ENCODE measurements at regions not wholly inside any gene's neighbourhood (a gene's known extent, or its start where the extent isn't known, plus 50 kb on each side); places are given as distances from the start of the nearest gene placed in this dataset.

DNA sequence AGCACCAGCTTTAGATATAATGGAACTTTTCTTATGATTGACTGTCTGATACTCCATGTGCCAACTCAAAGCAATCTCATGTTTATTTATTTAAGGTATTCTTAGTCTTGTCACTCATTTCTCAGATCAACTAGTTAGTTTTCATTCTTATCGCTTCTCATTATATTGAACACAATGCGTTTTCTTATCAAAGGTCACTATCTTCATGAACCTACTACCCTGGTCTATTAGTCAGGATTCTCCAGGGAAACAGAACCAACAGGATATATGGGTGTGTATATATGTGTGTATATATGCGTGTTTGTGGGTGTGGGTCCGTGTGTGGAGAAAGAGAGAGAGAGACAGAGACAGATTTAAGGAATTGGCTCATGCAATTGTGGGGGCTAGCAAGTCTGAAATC, 619.9 kb downstream of the ZEB2 start:
- H3K9ac ChIP-seq (ENCODE audit: low read length): no peak overlapping the region

GRCh38 chr2:143893371-143893770, 626.5 kb downstream of the ZEB2 start:
- Histone ChIP-seq H3K9me3 (ENCODE audit: low read length) (no peaks in the 10 kb centered on the region), H3K4me3 (ENCODE audit: low read depth in 1 of 2, low read length in 2 of 2) (no peak overlapping the region), H3K27me3 (ENCODE audit: control insufficient read depth in 1 of 2, insufficient read depth in 2 of 2, low read length in 2 of 2) (no peaks in the 10 kb centered on the region), H3K4me1 (ENCODE audit: insufficient read depth, low read length) (no peaks in the 10 kb centered on the region), H3K36me3 (ENCODE audit: insufficient read depth, low read length) (no peaks in the 10 kb centered on the region), H3K27ac (ENCODE audit: low read depth, low read length) (no peak overlapping the region), H3K9ac (ENCODE audit: low read length) (no peak overlapping the region)

More for the DNA sequence above, 619.9 kb downstream of the ZEB2 start:
- Histone ChIP-seq H3K4me1 (ENCODE audit: insufficient read depth, low read length) (no peaks in the 10 kb centered on the region), H3K36me3 (ENCODE audit: insufficient read depth, low read length) (no peaks in the 10 kb centered on the region), H3K27me3 (ENCODE audit: control insufficient read depth in 1 of 2, insufficient read depth in 2 of 2, low read length in 2 of 2) (no peaks in the 10 kb centered on the region), H3K9me3 (ENCODE audit: low read length) (no peaks in the 10 kb centered on the region), H3K4me3 (ENCODE audit: low read depth in 1 of 2, low read length in 2 of 2) (no peak overlapping the region), H3K27ac (ENCODE audit: low read depth, low read length) (no peak overlapping the region)

GRCh38 chr2:143891879-143892308, 628.0 kb downstream of the ZEB2 start:
- no peaks in the 10 kb centered on the region for H3K4me1 ChIP-seq (ENCODE audit: insufficient read depth, low read length)
- no peak overlapping the region for H3K4me3 ChIP-seq (ENCODE audit: low read depth in 1 of 2, low read length in 2 of 2)

GRCh38 chr2:143890798-143891197, 629.1 kb downstream of the ZEB2 start:
- no peaks in the 10 kb centered on the region for H3K27me3 ChIP-seq (ENCODE audit: control insufficient read depth in 1 of 2, insufficient read depth in 2 of 2, low read length in 2 of 2)
- no peaks in the 10 kb centered on the region for H3K9me3 ChIP-seq (ENCODE audit: low read length)
- H3K27ac ChIP-seq (ENCODE audit: low read depth, low read length): no peak overlapping the region
- H3K36me3 ChIP-seq (ENCODE audit: insufficient read depth, low read length): no peaks in the 10 kb centered on the region
- H3K4me3 ChIP-seq (ENCODE audit: low read depth in 1 of 2, low read length in 2 of 2): no peak overlapping the region
- H3K4me1 ChIP-seq (ENCODE audit: insufficient read depth, low read length): no peaks in the 10 kb centered on the region
- no peak overlapping the region for H3K9ac ChIP-seq (ENCODE audit: low read length)

More at GRCh38 chr2:143891879-143892308, 628.0 kb downstream of the ZEB2 start:
- Histone ChIP-seq H3K27me3 (ENCODE audit: control insufficient read depth in 1 of 2, insufficient read depth in 2 of 2, low read length in 2 of 2) (no peaks in the 10 kb centered on the region), H3K9ac (ENCODE audit: low read length) (no peak overlapping the region), H3K27ac (ENCODE audit: low read depth, low read length) (no peak overlapping the region), H3K36me3 (ENCODE audit: insufficient read depth, low read length) (no peaks in the 10 kb centered on the region), H3K9me3 (ENCODE audit: low read length) (no peaks in the 10 kb centered on the region)

DNA sequence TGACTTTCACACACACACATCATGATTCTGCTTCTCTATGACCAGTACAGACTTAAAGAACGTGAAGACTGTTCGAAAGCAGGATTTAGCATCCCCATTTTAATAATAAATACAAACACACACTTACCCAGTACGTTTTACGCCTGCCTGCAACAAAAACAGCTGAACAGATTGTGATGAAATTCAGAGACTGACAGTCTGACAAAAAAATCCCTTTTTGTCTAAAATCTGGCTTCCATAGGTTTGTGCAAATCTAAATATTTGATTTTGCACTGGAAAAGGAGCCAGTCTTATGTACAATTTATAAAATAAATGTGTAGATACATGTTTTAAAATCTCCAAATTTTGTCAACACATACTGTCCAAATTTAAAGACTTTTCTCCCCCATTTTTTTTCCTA, 630.7 kb downstream of the ZEB2 start:
- H3K27ac ChIP-seq (ENCODE audit: low read depth, low read length): no peak overlapping the region
- H3K4me3 ChIP-seq (ENCODE audit: low read depth in 1 of 2, low read length in 2 of 2): no peak overlapping the region
- no peaks in the 10 kb centered on the region for H3K27me3 ChIP-seq (ENCODE audit: control insufficient read depth in 1 of 2, insufficient read depth in 2 of 2, low read length in 2 of 2)
- H3K9me3 ChIP-seq (ENCODE audit: low read length): no peaks in the 10 kb centered on the region
- no peak overlapping the region for H3K9ac ChIP-seq (ENCODE audit: low read length)
- H3K36me3 ChIP-seq (ENCODE audit: insufficient read depth, low read length): no peaks in the 10 kb centered on the region
- H3K4me1 ChIP-seq (ENCODE audit: insufficient read depth, low read length): no peaks in the 10 kb centered on the region

GRCh38 chr2:143885461-143885860, 634.5 kb downstream of the ZEB2 start:
- Histone ChIP-seq H3K36me3 (ENCODE audit: insufficient read depth, low read length) (no peaks in the 10 kb centered on the region), H3K9ac (ENCODE audit: low read length) (no peak overlapping the region), H3K4me1 (ENCODE audit: insufficient read depth, low read length) (no peaks in the 10 kb centered on the region), H3K4me3 (ENCODE audit: low read depth in 1 of 2, low read length in 2 of 2) (no peak overlapping the region), H3K9me3 (ENCODE audit: low read length) (no peaks in the 10 kb centered on the region), H3K27ac (ENCODE audit: low read depth, low read length) (no peak overlapping the region), H3K27me3 (ENCODE audit: control insufficient read depth in 1 of 2, insufficient read depth in 2 of 2, low read length in 2 of 2) (no peaks in the 10 kb centered on the region)

GRCh38 chr2:143881246-143881645, 638.7 kb downstream of the ZEB2 start:
- Histone ChIP-seq H3K36me3 (ENCODE audit: insufficient read depth, low read length) (no peaks in the 10 kb centered on the region), H3K27ac (ENCODE audit: low read depth, low read length) (no peak overlapping the region), H3K4me3 (ENCODE audit: low read depth in 1 of 2, low read length in 2 of 2) (no peak overlapping the region), H3K9ac (ENCODE audit: low read length) (no peak overlapping the region), H3K4me1 (ENCODE audit: insufficient read depth, low read length) (no peaks in the 10 kb centered on the region), H3K27me3 (ENCODE audit: control insufficient read depth in 1 of 2, insufficient read depth in 2 of 2, low read length in 2 of 2) (no peaks in the 10 kb centered on the region), H3K9me3 (ENCODE audit: low read length) (no peaks in the 10 kb centered on the region)

GRCh38 chr2:143877876-143878530, 641.9 kb downstream of the ZEB2 start:
- Histone ChIP-seq H3K27me3 (ENCODE audit: control insufficient read depth in 1 of 2, insufficient read depth in 2 of 2, low read length in 2 of 2) (no peaks in the 10 kb centered on the region), H3K9ac (ENCODE audit: low read length) (no peak overlapping the region), H3K36me3 (ENCODE audit: insufficient read depth, low read length) (no peaks in the 10 kb centered on the region), H3K27ac (ENCODE audit: low read depth, low read length) (no peak overlapping the region), H3K9me3 (ENCODE audit: low read length) (no peaks in the 10 kb centered on the region), H3K4me3 (ENCODE audit: low read depth in 1 of 2, low read length in 2 of 2) (no peak overlapping the region), H3K4me1 (ENCODE audit: insufficient read depth, low read length) (no peaks in the 10 kb centered on the region)

GRCh38 chr2:143877056-143877455, 642.9 kb downstream of the ZEB2 start:
- Histone ChIP-seq H3K27ac (ENCODE audit: low read depth, low read length) (no peak overlapping the region), H3K4me3 (ENCODE audit: low read depth in 1 of 2, low read length in 2 of 2) (no peak overlapping the region), H3K36me3 (ENCODE audit: insufficient read depth, low read length) (no peaks in the 10 kb centered on the region), H3K9me3 (ENCODE audit: low read length) (no peaks in the 10 kb centered on the region), H3K4me1 (ENCODE audit: insufficient read depth, low read length) (no peaks in the 10 kb centered on the region), H3K27me3 (ENCODE audit: control insufficient read depth in 1 of 2, insufficient read depth in 2 of 2, low read length in 2 of 2) (no peaks in the 10 kb centered on the region), H3K9ac (ENCODE audit: low read length) (no peak overlapping the region)

- Histone ChIP-seq H3K36me3 (ENCODE audit: insufficient read depth, low read length) (no peaks in the 10 kb centered on the region), H3K27me3 (ENCODE audit: control insufficient read depth in 1 of 2, insufficient read depth in 2 of 2, low read length in 2 of 2) (no peaks in the 10 kb centered on the region), H3K9me3 (ENCODE audit: low read length) (no peaks in the 10 kb centered on the region)
These were observed 644.4 kb downstream of the ZEB2 start for GRCh38 chr2:143875295-143876233.

GRCh38 chr2:143873886-143874285, 646.0 kb downstream of the ZEB2 start:
- H3K9ac ChIP-seq (ENCODE audit: low read length): no peak overlapping the region
- H3K27me3 ChIP-seq (ENCODE audit: control insufficient read depth in 1 of 2, insufficient read depth in 2 of 2, low read length in 2 of 2): no peaks in the 10 kb centered on the region
- no peak overlapping the region for H3K4me3 ChIP-seq (ENCODE audit: low read depth in 1 of 2, low read length in 2 of 2)
- H3K27ac ChIP-seq (ENCODE audit: low read depth, low read length): no peak overlapping the region
- no peaks in the 10 kb centered on the region for H3K9me3 ChIP-seq (ENCODE audit: low read length)
- H3K36me3 ChIP-seq (ENCODE audit: insufficient read depth, low read length): no peaks in the 10 kb centered on the region
- no peaks in the 10 kb centered on the region for H3K4me1 ChIP-seq (ENCODE audit: insufficient read depth, low read length)

More at GRCh38 chr2:143875295-143876233, 644.4 kb downstream of the ZEB2 start:
- no peaks in the 10 kb centered on the region for H3K4me1 ChIP-seq (ENCODE audit: insufficient read depth, low read length)
- H3K4me3 ChIP-seq (ENCODE audit: low read depth in 1 of 2, low read length in 2 of 2): no peak overlapping the region
- no peak overlapping the region for H3K9ac ChIP-seq (ENCODE audit: low read length)
- H3K27ac ChIP-seq (ENCODE audit: low read depth, low read length): no peak overlapping the region

All from muscle layer of colon (tissue), 2 donors.